K562 (cell line): ENCODE measurements at regions not wholly inside any gene's neighbourhood (a gene's known extent, or its start where the extent isn't known, plus 50 kb on each side); places are given as distances from the start of the nearest gene placed in this dataset.

ENCODE experiments used
- ATAC-seq: fragments of 200-7000 bp; cut with Tn5 transposase; 3 replicates; pipeline ENCODE4 v1.9.1; 2020; ENCODE audit warnings: moderate library complexity
- BruUV-seq: library from RNA; stranded (reverse); fragments of 400-500 nt; replicated peaks from 2 replicates; lab custom pipeline; 2021; lab: Mats Ljungman, UMichigan
- CTCF ChIA-PET: fragments of 300-600 bp; formaldehyde crosslinking; extraction: SDS; loops from one replicate; lab custom pipeline; 2021; ENCODE audit warnings: low intra/inter-chr PET ratio; lab: Yijun Ruan, JAX
- POLR2A ChIA-PET: fragments of 300-600, 350-650 bp; sonication (Branson Sonifier 250); formaldehyde crosslinking; extraction: SDS; loops from one replicate; lab custom pipeline; 2021; ENCODE audit warnings: antibody characterized with exemption, inconsistent platforms; lab: Yijun Ruan, JAX
- DNase-seq, 4 experiments: peaks; one replicate each; pipeline versions ENCODE4 v3.0.0 to v3.0.0-alpha.2; 2011 to 2018; ENCODE audit warnings: low spot score in 3 of 4, mixed read lengths in 3 of 4; ENCODE audit errors: extremely low read depth in 1 of 4
- FAIRE-seq: peaks from 2 replicates; lab custom pipeline; 2011; peaks lifted over from hg19 to GRCh38; lab: Jason Lieb, UNC
- H2AFZ ChIP-seq: 2 replicates; pipeline ENCODE4 v1.6.0; 2011; ENCODE audit warnings: low read depth, low read length, control low read depth, inconsistent platforms
- H3K27ac ChIP-seq: fragments of 200-600 bp; 3 replicates; pipeline ENCODE4 v1.8.0; 2011; ENCODE audit warnings: low read depth, mild to moderate bottlenecking, control low read depth, inconsistent platforms, low read length, moderate library complexity, mixed read lengths; ENCODE audit errors: extremely low read depth
- H3K27me3 ChIP-seq, 2 experiments: fragments of 300-600 bp in 1 of 2; 2 replicates in 1 of 2; 3 replicates in 1 of 2; pipeline versions ENCODE4 v1.6.0 to v1.8.0; 2011; ENCODE audit warnings: inconsistent platforms in 2 of 2, low read length in 2 of 2, mild to moderate bottlenecking in 1 of 2, mixed read lengths in 1 of 2, moderate library complexity in 1 of 2; ENCODE audit not compliant: control insufficient read depth in 2 of 2, insufficient read depth in 2 of 2
- H3K36me3 ChIP-seq: fragments of 300-600 bp; 3 replicates; pipeline ENCODE4 v1.8.0; 2011; ENCODE audit warnings: mild to moderate bottlenecking, low read length, inconsistent platforms; ENCODE audit not compliant: control insufficient read depth, insufficient read depth
- H3K4me1 ChIP-seq, 2 experiments: fragments of 200-600 bp in 1 of 2; replicated peaks in 1 of 2; 2 replicates in 1 of 2; 3 replicates in 1 of 2; pipeline versions ENCODE4 v1.5.1 to v1.8.0; 2011; ENCODE audit warnings: inconsistent platforms in 2 of 2, low read length in 2 of 2, mild to moderate bottlenecking in 1 of 2, mixed read lengths in 1 of 2, moderate library complexity in 1 of 2; ENCODE audit not compliant: control insufficient read depth in 2 of 2, insufficient read depth in 2 of 2
- H3K4me2 ChIP-seq: 2 replicates; pipeline ENCODE4 v1.6.1; 2011; ENCODE audit warnings: low read length, control low read depth, inconsistent platforms, mixed read lengths; ENCODE audit not compliant: insufficient read depth
- H3K4me3 ChIP-seq: fragments of 200-600 bp; sonication (generic), shearing (Covaris generic); 2 replicates; pipeline ENCODE4 v1.5.1; 2016; ENCODE audit warnings: control low read depth, inconsistent platforms
- H3K79me2 ChIP-seq: fragments of 200-600 bp; 3 replicates; pipeline ENCODE4 v1.8.0; 2011; ENCODE audit warnings: low read length, inconsistent platforms; ENCODE audit not compliant: control insufficient read depth, insufficient read depth
- H3K9ac ChIP-seq, 2 experiments: 2 replicates each; pipeline versions ENCODE4 v1.6.0 to v1.6.1; 2011; ENCODE audit warnings: low read depth in 2 of 2, low read length in 2 of 2, control low read depth in 1 of 2, inconsistent platforms in 1 of 2, mild to moderate bottlenecking in 1 of 2, mixed read lengths in 1 of 2; ENCODE audit not compliant: insufficient read depth in 1 of 2
- H3K9me1 ChIP-seq: one replicate; pipeline ENCODE4 v1.6.0; 2011; ENCODE audit warnings: inconsistent platforms, mild to moderate bottlenecking, low read length, moderate library complexity; ENCODE audit not compliant: control insufficient read depth, insufficient read depth
- H3K9me3 ChIP-seq: replicated peaks from 2 replicates; pipeline ENCODE4 v1.5.1; 2011; ENCODE audit warnings: low read depth, low read length, inconsistent platforms; ENCODE audit not compliant: control insufficient read depth, insufficient read depth
- H4K20me1 ChIP-seq: replicated peaks from 2 replicates; pipeline ENCODE4 v1.6.1; 2011; ENCODE audit warnings: low read length, inconsistent platforms, mixed read lengths; ENCODE audit not compliant: control insufficient read depth, insufficient read depth
- DNMT1 ChIP-seq: fragments of 450-650 bp; IDR thresholded peaks from 2 replicates; pipeline ENCODE4 v1.6.1; 2016; ENCODE audit warnings: antibody characterized with exemption, mild to moderate bottlenecking
- ETS2 ChIP-seq: IDR thresholded peaks from 2 replicates; pipeline ENCODE4 v1.6.1; 2016; ENCODE audit warnings: borderline replicate concordance, missing genetic modification characterization, mild to moderate bottlenecking, moderate library complexity, missing compliant biosample characterization; ENCODE audit not compliant: poor library complexity, severe bottlenecking
- HDAC1 ChIP-seq, 2 experiments: fragments of 450-650 bp; IDR thresholded peaks; 2 replicates each; pipeline ENCODE4 v1.6.1; 2016 to 2017; ENCODE audit warnings: inconsistent platforms in 1 of 2, mild to moderate bottlenecking in 1 of 2, moderate library complexity in 1 of 2
- NFXL1 ChIP-seq: fragments of 450-650 bp; formaldehyde crosslinking; IDR thresholded peaks from 2 replicates; pipeline ENCODE4 v1.4.0; 2021; ENCODE audit warnings: mild to moderate bottlenecking
- PHB2 ChIP-seq: fragments of 450-650 bp; IDR thresholded peaks from 2 replicates; pipeline ENCODE4 v1.6.1; 2017; ENCODE audit warnings: low read depth
- PRMT5 ChIP-seq: sonication (generic); formaldehyde crosslinking; IDR thresholded peaks from 2 replicates; pipeline ENCODE4 v1.5.0; 2020; ENCODE audit warnings: missing genetic modification reagents
- ZC3H4 ChIP-seq: sonication (generic); formaldehyde crosslinking; IDR thresholded peaks from 2 replicates; pipeline ENCODE4 v1.9.0; 2021; ENCODE audit warnings: missing genetic modification reagents, borderline replicate concordance
- ZNF444 ChIP-seq: fragments of 250-450 bp; sonication (Bioruptor Pico); IDR thresholded peaks from 2 replicates; pipeline ENCODE4 v1.4.0; 2020; ENCODE audit warnings: mild to moderate bottlenecking, moderate library complexity
- ZSCAN29 ChIP-seq: fragments of 450-650 bp; IDR thresholded peaks from 2 replicates; pipeline ENCODE4 v1.6.1; 2017
- WGBS: fragments of 100-300 bp; shearing (Covaris generic); methylation state at CpG from one replicate; pipeline ENCODE4 v1.1.6; 2016; ENCODE audit warnings: low coverage, mixed read lengths; ENCODE audit not compliant: insufficient coverage; ENCODE audit errors: missing lambda C conversion rate; 5-methylcytosine and 5-hydroxymethylcytosine counted together
- in situ Hi-C: fragments of 300-500 bp; cut with MboI; formaldehyde crosslinking; loops from 4 replicates; pipeline ENCODE4 v1.15.0; 2018; ENCODE audit warnings: inconsistent platforms, mixed read lengths
- intact Hi-C: fragments of 100-400 bp; cut with micrococcal nuclease; formaldehyde crosslinking; loops from 2 replicates; pipeline ENCODE4 v1.14.2; 2022
- TF ChIP-seq, protein P1 (sequence below): fragments of 250-450 bp; sonication (Bioruptor Pico); IDR thresholded peaks from 2 replicates; pipeline ENCODE4 v1.4.0; 2020
- TF ChIP-seq, protein P2 (sequence below): fragments of 250-450 bp; sonication (Bioruptor Pico); IDR thresholded peaks from 2 replicates; pipeline ENCODE4 v1.8.0; 2021; ENCODE audit warnings: borderline replicate concordance, mild to moderate bottlenecking, moderate library complexity; ENCODE audit not compliant: poor library complexity, severe bottlenecking

DNA sequence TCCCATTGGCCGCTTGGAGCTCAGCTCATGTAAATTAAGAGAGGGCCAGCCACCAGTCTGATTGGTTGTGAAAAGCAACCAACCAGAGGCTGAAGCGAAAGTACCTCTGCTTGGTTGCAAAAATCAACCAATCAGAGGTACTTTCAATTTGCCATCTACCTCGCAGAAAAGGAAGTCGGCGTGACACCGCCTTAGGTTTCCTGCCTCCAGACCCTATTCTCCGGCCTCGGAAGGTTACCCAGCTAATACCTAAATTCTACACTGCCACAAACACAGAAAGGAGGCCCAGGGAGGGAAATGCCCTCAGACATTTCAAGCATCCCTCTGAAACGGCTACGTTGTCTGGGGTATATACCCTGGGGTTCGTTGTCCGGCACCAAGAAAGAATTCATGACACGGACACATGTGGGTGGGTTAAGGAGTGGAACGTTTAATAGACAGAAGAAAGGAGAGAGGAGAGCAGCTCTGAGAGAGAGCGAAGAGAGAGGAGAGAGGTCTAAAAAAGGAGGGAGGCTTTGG, 481.3 kb downstream of the TMEM114 start (continued):
- TF ChIP-seq, protein P1, sequence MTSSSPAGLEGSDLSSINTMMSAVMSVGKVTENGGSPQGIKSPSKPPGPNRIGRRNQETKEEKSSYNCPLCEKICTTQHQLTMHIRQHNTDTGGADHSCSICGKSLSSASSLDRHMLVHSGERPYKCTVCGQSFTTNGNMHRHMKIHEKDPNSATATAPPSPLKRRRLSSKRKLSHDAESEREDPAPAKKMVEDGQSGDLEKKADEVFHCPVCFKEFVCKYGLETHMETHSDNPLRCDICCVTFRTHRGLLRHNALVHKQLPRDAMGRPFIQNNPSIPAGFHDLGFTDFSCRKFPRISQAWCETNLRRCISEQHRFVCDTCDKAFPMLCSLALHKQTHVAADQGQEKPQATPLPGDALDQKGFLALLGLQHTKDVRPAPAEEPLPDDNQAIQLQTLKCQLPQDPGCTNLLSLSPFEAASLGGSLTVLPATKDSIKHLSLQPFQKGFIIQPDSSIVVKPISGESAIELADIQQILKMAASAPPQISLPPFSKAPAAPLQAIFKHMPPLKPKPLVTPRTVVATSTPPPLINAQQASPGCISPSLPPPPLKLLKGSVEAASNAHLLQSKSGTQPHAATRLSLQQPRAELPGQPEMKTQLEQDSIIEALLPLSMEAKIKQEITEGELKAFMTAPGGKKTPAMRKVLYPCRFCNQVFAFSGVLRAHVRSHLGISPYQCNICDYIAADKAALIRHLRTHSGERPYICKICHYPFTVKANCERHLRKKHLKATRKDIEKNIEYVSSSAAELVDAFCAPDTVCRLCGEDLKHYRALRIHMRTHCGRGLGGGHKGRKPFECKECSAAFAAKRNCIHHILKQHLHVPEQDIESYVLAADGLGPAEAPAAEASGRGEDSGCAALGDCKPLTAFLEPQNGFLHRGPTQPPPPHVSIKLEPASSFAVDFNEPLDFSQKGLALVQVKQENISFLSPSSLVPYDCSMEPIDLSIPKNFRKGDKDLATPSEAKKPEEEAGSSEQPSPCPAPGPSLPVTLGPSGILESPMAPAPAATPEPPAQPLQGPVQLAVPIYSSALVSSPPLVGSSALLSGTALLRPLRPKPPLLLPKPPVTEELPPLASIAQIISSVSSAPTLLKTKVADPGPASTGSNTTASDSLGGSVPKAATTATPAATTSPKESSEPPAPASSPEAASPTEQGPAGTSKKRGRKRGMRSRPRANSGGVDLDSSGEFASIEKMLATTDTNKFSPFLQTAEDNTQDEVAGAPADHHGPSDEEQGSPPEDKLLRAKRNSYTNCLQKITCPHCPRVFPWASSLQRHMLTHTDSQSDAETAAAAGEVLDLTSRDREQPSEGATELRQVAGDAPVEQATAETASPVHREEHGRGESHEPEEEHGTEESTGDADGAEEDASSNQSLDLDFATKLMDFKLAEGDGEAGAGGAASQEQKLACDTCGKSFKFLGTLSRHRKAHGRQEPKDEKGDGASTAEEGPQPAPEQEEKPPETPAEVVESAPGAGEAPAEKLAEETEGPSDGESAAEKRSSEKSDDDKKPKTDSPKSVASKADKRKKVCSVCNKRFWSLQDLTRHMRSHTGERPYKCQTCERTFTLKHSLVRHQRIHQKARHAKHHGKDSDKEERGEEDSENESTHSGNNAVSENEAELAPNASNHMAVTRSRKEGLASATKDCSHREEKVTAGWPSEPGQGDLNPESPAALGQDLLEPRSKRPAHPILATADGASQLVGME (CRISPR knock-in tag): peak; percentile 72; the same call in 1 of the 2 replicates
- TF ChIP-seq PHB2 (no peak), HDAC1 (IDR thresholded peaks at IDR 0.05) (0 out of 4 replicates have a peak, but pooled peaks of 1 of the 2 experiments have one; percentile 43)

DNA sequence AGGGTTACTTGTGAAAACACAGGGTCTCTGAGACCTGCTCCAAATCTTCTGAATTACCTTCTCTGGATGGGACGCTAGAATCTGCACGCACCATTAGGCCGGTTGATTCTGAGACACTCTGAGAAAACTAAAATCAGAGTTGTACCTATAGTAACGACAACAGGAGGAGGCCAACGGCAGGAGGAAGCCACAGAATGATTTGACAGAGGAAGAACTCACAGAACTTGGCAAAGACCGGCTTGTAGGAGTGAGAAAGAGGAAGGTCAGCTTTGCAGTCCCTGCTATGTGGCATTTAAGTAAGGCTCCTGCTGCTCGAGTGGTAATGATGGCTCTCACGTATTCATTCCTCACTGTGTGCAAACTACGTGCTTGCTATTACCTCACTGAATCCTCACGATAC, 483.0 kb downstream of the TMEM114 start:
- DNase-seq (no peak), ATAC-seq (no peak), FAIRE-seq (no peak)
- intact Hi-C loops (no loop called here), in situ Hi-C loops (no loop called here)
- no peak overlapping the region for H2AFZ ChIP-seq
- H3K9ac ChIP-seq: no peak overlapping the region
- no peak overlapping the region for H3K4me2 ChIP-seq
- H3K27ac ChIP-seq: no peak overlapping the region
- H3K27me3 ChIP-seq: no peaks in the 10 kb centered on the region
- H3K9me1 ChIP-seq: no peaks in the 10 kb centered on the region
- no peak overlapping the region for H3K4me3 ChIP-seq
- WGBS: 74% methylated on average over 10 of the region's 10 CpGs
- H3K9me3 ChIP-seq: no peaks in the 10 kb centered on the region
- ChIA-PET CTCF (no interaction called here), POLR2A (no interaction called here)
- H4K20me1 ChIP-seq: peaks cover 5% of the 10 kb centered on the region; the same call in 1 of the 2 replicates
- peaks cover 98% of the 10 kb centered on the region for H3K79me2 ChIP-seq
- BruUV-seq: no TSS peak
- peaks cover 66% of the 10 kb centered on the region for H3K36me3 ChIP-seq
- no peak for TF ChIP-seq PRMT5 (CRISPR knock-in tag)
- TF ChIP-seq NFXL1: no peak
- no peak for TF ChIP-seq ZC3H4 (CRISPR knock-in tag)
- TF ChIP-seq ZSCAN29: no peak
- TF ChIP-seq ZNF444 (CRISPR knock-in tag): no peak
- no peak for TF ChIP-seq ETS2 (tag)
- TF ChIP-seq, protein P2, sequence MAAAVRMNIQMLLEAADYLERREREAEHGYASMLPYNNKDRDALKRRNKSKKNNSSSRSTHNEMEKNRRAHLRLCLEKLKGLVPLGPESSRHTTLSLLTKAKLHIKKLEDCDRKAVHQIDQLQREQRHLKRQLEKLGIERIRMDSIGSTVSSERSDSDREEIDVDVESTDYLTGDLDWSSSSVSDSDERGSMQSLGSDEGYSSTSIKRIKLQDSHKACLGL (CRISPR knock-in tag): no peak
- TF ChIP-seq DNMT1: no peak
- peaks cover 0 to 4% of the 10 kb centered on the region in 2 experiments; a peak in 3 of 5 replicates for H3K4me1 ChIP-seq
